ENCODE measurements at regions not wholly inside any gene's neighbourhood (a gene's known extent, or its start where the extent isn't known, plus 50 kb on each side); places are given as distances from the start of the nearest gene placed in this dataset.
"Not testable (repeated sequence)": the region's sequence is repeated elsewhere in the genome, so short reads cannot be mapped to it uniquely, and the experiment has no call there.

- no peak for DNase-seq
Observed at GRCh38 chr11:115999437-115999836, 495.2 kb upstream of the CADM1 start.

- peak; percentile 81 to 93 (median 89) for DNase-seq
Observed at GRCh38 chr11:115996808-115997188, 492.6 kb upstream of the CADM1 start.

GRCh38 chr11:115996125-115996807 is 492.1 kb upstream of the CADM1 start:
- no peak for DNase-seq

- no peak for DNase-seq
Observed at GRCh38 chr11:115993590-115993989, 489.4 kb upstream of the CADM1 start.

- peak; percentile 41 to 73 (median 60) for DNase-seq
Observed at GRCh38 chr11:115990004-115990447, 485.8 kb upstream of the CADM1 start.

- no peak for DNase-seq
Observed at GRCh38 chr11:115985896-115986295, 481.7 kb upstream of the CADM1 start.

- DNase-seq: no peak
Observed at GRCh38 chr11:115984228-115984627, 480.0 kb upstream of the CADM1 start.

GRCh38 chr11:115982666-115983065 is 478.5 kb upstream of the CADM1 start:
- DNase-seq: no peak

GRCh38 chr11:115981814-115982471 is 477.7 kb upstream of the CADM1 start:
- DNase-seq: no peak

- DNase-seq: no peak
Observed at GRCh38 chr11:115981104-115981481, 476.9 kb upstream of the CADM1 start.

- peak in 2 of 4 experiments; percentile 5 to 14 for DNase-seq
Observed at GRCh38 chr11:115980337-115981103, 476.3 kb upstream of the CADM1 start.

GRCh38 chr11:115974703-115975102 is 470.5 kb upstream of the CADM1 start:
- no peak for DNase-seq

- not testable (repeated sequence) for DNase-seq
Observed at GRCh38 chr11:115967203-115967602, 463.0 kb upstream of the CADM1 start.

GRCh38 chr11:115965767-115966504 is 461.7 kb upstream of the CADM1 start:
- no peak for DNase-seq

- no peak for DNase-seq
Observed at GRCh38 chr11:115964091-115964490, 459.9 kb upstream of the CADM1 start.

- no peak for DNase-seq
Observed at GRCh38 chr11:115963156-115963555, 458.9 kb upstream of the CADM1 start.

GRCh38 chr11:115961159-115962003 is 457.2 kb upstream of the CADM1 start:
- no peak for DNase-seq

- no peak for DNase-seq
Observed at GRCh38 chr11:115959081-115959486, 454.9 kb upstream of the CADM1 start.

GRCh38 chr11:115958089-115959000 is 454.1 kb upstream of the CADM1 start:
- no peak for DNase-seq

GRCh38 chr11:115955803-115956202 is 451.6 kb upstream of the CADM1 start:
- no peak for DNase-seq

- DNase-seq: no peak
Observed at GRCh38 chr11:115950660-115951059, 446.4 kb upstream of the CADM1 start.

Data from suppressor macrophage (primary cell).